ENCODE measurements at regions not wholly inside any gene's neighbourhood (a gene's known extent, or its start where the extent isn't known, plus 50 kb on each side); places are given as distances from the start of the nearest gene placed in this dataset.

DNA sequence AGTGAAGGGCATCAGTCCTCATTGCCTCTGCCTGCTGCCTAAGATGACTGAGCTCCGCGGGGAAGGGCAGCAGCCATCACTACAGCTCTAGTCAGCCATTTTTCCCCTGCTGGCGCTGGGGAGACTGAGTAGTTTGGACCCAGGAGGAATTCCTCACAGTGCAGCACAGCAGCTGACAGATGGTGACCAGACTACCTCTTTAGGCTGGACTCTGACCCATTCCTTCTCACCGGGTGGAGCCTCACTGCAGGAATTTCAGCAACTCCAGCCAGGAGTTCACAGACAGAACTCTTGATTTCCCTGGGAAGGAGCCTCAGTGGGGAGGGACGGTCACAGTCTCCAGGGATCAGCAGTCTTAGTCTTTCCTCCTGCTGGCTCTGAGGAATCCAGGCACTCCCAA lies 492.0 kb upstream of the MMS22L start:
- TF ChIP-seq, protein P1, sequence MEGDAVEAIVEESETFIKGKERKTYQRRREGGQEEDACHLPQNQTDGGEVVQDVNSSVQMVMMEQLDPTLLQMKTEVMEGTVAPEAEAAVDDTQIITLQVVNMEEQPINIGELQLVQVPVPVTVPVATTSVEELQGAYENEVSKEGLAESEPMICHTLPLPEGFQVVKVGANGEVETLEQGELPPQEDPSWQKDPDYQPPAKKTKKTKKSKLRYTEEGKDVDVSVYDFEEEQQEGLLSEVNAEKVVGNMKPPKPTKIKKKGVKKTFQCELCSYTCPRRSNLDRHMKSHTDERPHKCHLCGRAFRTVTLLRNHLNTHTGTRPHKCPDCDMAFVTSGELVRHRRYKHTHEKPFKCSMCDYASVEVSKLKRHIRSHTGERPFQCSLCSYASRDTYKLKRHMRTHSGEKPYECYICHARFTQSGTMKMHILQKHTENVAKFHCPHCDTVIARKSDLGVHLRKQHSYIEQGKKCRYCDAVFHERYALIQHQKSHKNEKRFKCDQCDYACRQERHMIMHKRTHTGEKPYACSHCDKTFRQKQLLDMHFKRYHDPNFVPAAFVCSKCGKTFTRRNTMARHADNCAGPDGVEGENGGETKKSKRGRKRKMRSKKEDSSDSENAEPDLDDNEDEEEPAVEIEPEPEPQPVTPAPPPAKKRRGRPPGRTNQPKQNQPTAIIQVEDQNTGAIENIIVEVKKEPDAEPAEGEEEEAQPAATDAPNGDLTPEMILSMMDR (IDR thresholded peaks at IDR 0.05; ENCODE audit: insufficient read depth, low read depth, low read length), result no peak
- no peak for TF ChIP-seq EZH2 (IDR thresholded peaks at IDR 0.05; ENCODE audit: insufficient read depth, low read length)
